Panc1 (cell line): ENCODE measurements at regions not wholly inside any gene's neighbourhood (a gene's known extent, or its start where the extent isn't known, plus 50 kb on each side); places are given as distances from the start of the nearest gene placed in this dataset.

Experiments used
- ATAC-seq: fragments of 200-7000 bp; cut with Tn5 transposase; 2 replicates; pipeline ENCODE4 v1.9.1; 2020; ENCODE audit warnings: mild to moderate bottlenecking, moderate library complexity
- BruUV-seq: library from RNA; stranded (reverse); fragments of 400-500 nt; replicated peaks from 2 replicates; lab custom pipeline; 2021; lab: Mats Ljungman, UMichigan
- CTCF ChIA-PET: fragments of 300-600 bp; sonication (Branson Sonifier 250); formaldehyde crosslinking; loops from one replicate; lab custom pipeline; 2022; ENCODE audit warnings: antibody characterized with exemption; lab: Charles Lee
- POLR2A ChIA-PET: fragments of 300-600 bp; sonication (Branson Sonifier 250); formaldehyde crosslinking; loops from one replicate; lab custom pipeline; 2022; ENCODE audit warnings: antibody characterized with exemption; lab: Charles Lee
- DNase-seq: peaks from one replicate; pipeline ENCODE4 v3.0.0-alpha.2; 2010; ENCODE audit warnings: low read depth, low spot score
- H3K27ac ChIP-seq: 2 replicates; pipeline ENCODE4 v1.5.1; 2011; ENCODE audit warnings: mild to moderate bottlenecking, low read length, inconsistent platforms
- H3K27me3 ChIP-seq: fragments of 200-500 bp; sonication (Bioruptor generic); 2 replicates; pipeline ENCODE4 v1.6.0; 2014; ENCODE audit warnings: low read length, inconsistent platforms; ENCODE audit not compliant: control insufficient read depth, insufficient read depth
- H3K36me3 ChIP-seq: fragments of 200-500 bp; sonication (Bioruptor generic); 2 replicates; pipeline ENCODE4 v1.5.1; 2014; ENCODE audit warnings: inconsistent platforms, mild to moderate bottlenecking, low read length, moderate library complexity; ENCODE audit not compliant: control insufficient read depth, insufficient read depth
- H3K4me1 ChIP-seq: 2 replicates; pipeline ENCODE4 v1.5.1; 2011; ENCODE audit warnings: inconsistent platforms, mild to moderate bottlenecking, low read length, moderate library complexity; ENCODE audit not compliant: control insufficient read depth, insufficient read depth
- H3K4me3 ChIP-seq, 2 experiments: 2 replicates each; pipeline ENCODE4 v1.5.1; 2011 to 2012; ENCODE audit warnings: low read depth in 2 of 2, low read length in 2 of 2, mild to moderate bottlenecking in 2 of 2, inconsistent platforms in 1 of 2, moderate library complexity in 1 of 2
- H3K9me3 ChIP-seq: fragments of 200-500 bp; sonication (Bioruptor generic); 2 replicates; pipeline ENCODE4 v1.5.1; 2014; ENCODE audit warnings: low read depth, mild to moderate bottlenecking, inconsistent platforms, low read length, moderate library complexity; ENCODE audit not compliant: control insufficient read depth, insufficient read depth
- POLR2AphosphoS5 ChIP-seq: IDR thresholded peaks from 2 replicates; pipeline ENCODE4 v1.6.1; 2012; ENCODE audit warnings: mild to moderate bottlenecking, low read depth, low read length, moderate library complexity
- SIN3A ChIP-seq: IDR thresholded peaks from 2 replicates; pipeline ENCODE4 v1.6.1; 2012; ENCODE audit warnings: low read depth, mild to moderate bottlenecking, low read length, moderate library complexity, borderline replicate concordance; ENCODE audit not compliant: insufficient read depth
- TCF7L2 ChIP-seq: IDR thresholded peaks from 2 replicates; pipeline ENCODE4 v1.6.1; 2011; ENCODE audit warnings: mild to moderate bottlenecking, low read depth, low read length, inconsistent platforms
- in situ Hi-C: cut with HindIII; loops from 2 replicates; pipeline ENCODE4 v1.10.0; 2016; ENCODE audit warnings: low sequenced_read_pairs, low pct_unique_long_range_greater_than_20kb
- intact Hi-C: fragments of 100-400 bp; cut with micrococcal nuclease; formaldehyde crosslinking; loops from one replicate; pipeline ENCODE4 v1.10.0; 2022; ENCODE audit not compliant: unreplicated experiment
- TF ChIP-seq, protein P1 (sequence below): fragments of 450-650 bp; IDR thresholded peaks from 2 replicates; pipeline ENCODE4 v1.5.1; 2017; ENCODE audit warnings: mild to moderate bottlenecking
- TF ChIP-seq, protein P2 (sequence below), 2 experiments: IDR thresholded peaks; 2 replicates each; pipeline ENCODE4 v1.6.1; 2011 to 2012; ENCODE audit warnings: low read depth in 2 of 2, control low read depth in 1 of 2, low read length in 1 of 2, mild to moderate bottlenecking in 1 of 2, moderate library complexity in 1 of 2; ENCODE audit not compliant: insufficient read depth in 1 of 2

DNA sequence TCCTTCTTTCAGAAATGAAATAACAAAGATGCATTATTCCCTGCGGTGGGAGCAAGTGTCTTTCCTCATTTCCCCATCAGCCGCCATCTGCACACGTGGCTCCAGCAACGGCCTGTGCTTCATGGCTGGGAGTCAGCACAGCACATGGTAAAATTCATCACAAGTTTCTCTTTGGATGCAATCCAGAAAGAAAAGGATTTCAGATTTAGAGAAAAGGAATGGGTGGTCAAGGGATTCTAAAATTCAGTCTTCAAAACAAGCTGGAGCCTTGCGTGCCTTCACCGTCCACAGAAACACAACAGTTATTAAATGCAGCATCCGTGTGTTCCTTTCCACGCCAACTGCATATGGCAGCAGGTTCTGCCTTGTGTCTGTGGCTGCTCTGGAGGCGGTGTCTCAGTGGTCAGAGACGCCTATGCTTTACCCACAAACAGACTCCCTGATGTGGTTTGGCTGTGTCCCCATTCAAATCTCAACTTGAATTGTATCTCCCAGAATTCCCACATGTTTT is 107.6 kb downstream of the THBS2 start:
- intact Hi-C loops (no loop called here), in situ Hi-C loops (no loop called here)
- Histone ChIP-seq H3K4me3 (no peak overlapping the region), H3K27me3 (no peaks in the 10 kb centered on the region), H3K27ac (no peak overlapping the region), H3K4me1 (no peaks in the 10 kb centered on the region), H3K9me3 (peaks cover 11% of the 10 kb centered on the region; the same call in 1 of the 2 replicates), H3K36me3 (no peaks in the 10 kb centered on the region)
- ATAC-seq = no peak
- TF ChIP-seq TCF7L2 (no peak), POLR2AphosphoS5 (no peak), SIN3A (no peak)
- TF ChIP-seq, protein P1, sequence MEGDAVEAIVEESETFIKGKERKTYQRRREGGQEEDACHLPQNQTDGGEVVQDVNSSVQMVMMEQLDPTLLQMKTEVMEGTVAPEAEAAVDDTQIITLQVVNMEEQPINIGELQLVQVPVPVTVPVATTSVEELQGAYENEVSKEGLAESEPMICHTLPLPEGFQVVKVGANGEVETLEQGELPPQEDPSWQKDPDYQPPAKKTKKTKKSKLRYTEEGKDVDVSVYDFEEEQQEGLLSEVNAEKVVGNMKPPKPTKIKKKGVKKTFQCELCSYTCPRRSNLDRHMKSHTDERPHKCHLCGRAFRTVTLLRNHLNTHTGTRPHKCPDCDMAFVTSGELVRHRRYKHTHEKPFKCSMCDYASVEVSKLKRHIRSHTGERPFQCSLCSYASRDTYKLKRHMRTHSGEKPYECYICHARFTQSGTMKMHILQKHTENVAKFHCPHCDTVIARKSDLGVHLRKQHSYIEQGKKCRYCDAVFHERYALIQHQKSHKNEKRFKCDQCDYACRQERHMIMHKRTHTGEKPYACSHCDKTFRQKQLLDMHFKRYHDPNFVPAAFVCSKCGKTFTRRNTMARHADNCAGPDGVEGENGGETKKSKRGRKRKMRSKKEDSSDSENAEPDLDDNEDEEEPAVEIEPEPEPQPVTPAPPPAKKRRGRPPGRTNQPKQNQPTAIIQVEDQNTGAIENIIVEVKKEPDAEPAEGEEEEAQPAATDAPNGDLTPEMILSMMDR = no peak
- TF ChIP-seq, protein P2, sequence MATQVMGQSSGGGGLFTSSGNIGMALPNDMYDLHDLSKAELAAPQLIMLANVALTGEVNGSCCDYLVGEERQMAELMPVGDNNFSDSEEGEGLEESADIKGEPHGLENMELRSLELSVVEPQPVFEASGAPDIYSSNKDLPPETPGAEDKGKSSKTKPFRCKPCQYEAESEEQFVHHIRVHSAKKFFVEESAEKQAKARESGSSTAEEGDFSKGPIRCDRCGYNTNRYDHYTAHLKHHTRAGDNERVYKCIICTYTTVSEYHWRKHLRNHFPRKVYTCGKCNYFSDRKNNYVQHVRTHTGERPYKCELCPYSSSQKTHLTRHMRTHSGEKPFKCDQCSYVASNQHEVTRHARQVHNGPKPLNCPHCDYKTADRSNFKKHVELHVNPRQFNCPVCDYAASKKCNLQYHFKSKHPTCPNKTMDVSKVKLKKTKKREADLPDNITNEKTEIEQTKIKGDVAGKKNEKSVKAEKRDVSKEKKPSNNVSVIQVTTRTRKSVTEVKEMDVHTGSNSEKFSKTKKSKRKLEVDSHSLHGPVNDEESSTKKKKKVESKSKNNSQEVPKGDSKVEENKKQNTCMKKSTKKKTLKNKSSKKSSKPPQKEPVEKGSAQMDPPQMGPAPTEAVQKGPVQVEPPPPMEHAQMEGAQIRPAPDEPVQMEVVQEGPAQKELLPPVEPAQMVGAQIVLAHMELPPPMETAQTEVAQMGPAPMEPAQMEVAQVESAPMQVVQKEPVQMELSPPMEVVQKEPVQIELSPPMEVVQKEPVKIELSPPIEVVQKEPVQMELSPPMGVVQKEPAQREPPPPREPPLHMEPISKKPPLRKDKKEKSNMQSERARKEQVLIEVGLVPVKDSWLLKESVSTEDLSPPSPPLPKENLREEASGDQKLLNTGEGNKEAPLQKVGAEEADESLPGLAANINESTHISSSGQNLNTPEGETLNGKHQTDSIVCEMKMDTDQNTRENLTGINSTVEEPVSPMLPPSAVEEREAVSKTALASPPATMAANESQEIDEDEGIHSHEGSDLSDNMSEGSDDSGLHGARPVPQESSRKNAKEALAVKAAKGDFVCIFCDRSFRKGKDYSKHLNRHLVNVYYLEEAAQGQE (IDR thresholded peaks at IDR 0.05; ENCODE audit: insufficient read depth in 1 of 2, low read depth in 2 of 2, low read length in 1 of 2) = no peak
- no TSS peak for BruUV-seq
- CTCF ChIA-PET = no interaction called here
- POLR2A ChIA-PET = no interaction called here
- DNase-seq = no peak

DNA sequence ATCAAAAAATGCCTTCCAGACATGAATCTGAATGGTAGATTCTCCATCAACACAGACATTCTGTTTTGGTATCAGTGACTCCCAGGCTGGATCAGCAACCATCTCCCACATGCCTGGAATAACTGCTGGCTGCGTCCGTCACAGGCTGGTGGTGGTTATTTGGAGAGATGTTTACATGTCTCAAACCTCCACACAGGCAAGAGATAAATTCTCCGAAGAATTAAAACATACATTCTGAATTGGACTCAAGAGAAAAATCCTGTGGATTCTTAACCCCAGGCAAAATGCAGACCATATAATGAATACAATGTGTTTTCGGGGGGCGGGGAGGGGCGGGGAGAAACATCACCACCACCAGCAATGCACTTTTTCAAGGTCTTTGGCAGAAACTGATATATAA is 108.2 kb downstream of the THBS2 start:
- no peak for DNase-seq
- intact Hi-C loops (no loop called here), in situ Hi-C loops (no loop called here)
- no peak for TF ChIP-seq TCF7L2
- TF ChIP-seq POLR2AphosphoS5 = no peak
- no peak for TF ChIP-seq SIN3A
- TF ChIP-seq, protein P1 = no peak
- TF ChIP-seq, protein P2 (IDR thresholded peaks at IDR 0.05; ENCODE audit: insufficient read depth in 1 of 2, low read depth in 2 of 2, low read length in 1 of 2) = no peak
- Histone ChIP-seq H3K4me1 (no peaks in the 10 kb centered on the region), H3K27me3 (no peaks in the 10 kb centered on the region), H3K27ac (no peak overlapping the region), H3K4me3 (no peak overlapping the region), H3K36me3 (no peaks in the 10 kb centered on the region), H3K9me3 (0 out of 2 replicates have a peak, but pooled peaks cover 7% of the 10 kb centered on the region)
- POLR2A ChIA-PET = no interaction called here
- CTCF ChIA-PET = no interaction called here
- BruUV-seq = no TSS peak
- no peak for ATAC-seq
